ENCODE measurements at regions not wholly inside any gene's neighbourhood (a gene's known extent, or its start where the extent isn't known, plus 50 kb on each side); places are given as distances from the start of the nearest gene placed in this dataset.

DNA sequence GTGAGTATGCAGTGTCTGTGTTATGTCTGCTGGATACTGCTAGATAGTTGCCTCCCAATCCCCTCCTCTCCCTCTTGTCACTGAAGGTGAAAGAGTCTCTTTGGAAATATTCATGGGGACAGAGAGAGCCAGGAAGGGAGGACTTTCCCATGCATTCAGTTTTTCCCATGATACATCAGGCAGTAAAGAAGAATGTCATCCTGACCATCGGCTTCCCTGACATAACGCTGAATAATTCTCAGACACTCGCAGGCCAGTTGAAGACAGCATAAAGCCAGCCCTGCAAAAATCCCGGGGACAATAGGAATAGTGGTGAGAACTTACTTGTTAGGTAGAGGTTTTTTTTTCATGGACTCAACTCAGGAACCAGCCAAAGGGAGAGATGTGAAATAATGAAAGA lies 58.1 kb downstream of the KLF4 start:
- H3K27ac ChIP-seq (ENCODE audit: low read length), result no peak overlapping the region
- no peaks in the 10 kb centered on the region for H3K27me3 ChIP-seq (ENCODE audit: low read depth, low read length)
- no peak overlapping the region for H3K4me3 ChIP-seq (ENCODE audit: low read depth in 1 of 2, low read length in 2 of 2)
- H3K9me3 ChIP-seq (ENCODE audit: control insufficient read depth in 1 of 2, low read length in 2 of 2), result no peaks in the 10 kb centered on the region
- no peaks in the 10 kb centered on the region for H3K4me1 ChIP-seq (ENCODE audit: control insufficient read depth in 1 of 2, insufficient read depth in 2 of 2, low read length in 2 of 2)
- no peaks in the 10 kb centered on the region for H3K36me3 ChIP-seq (ENCODE audit: control insufficient read depth in 1 of 2, insufficient read depth in 2 of 2, low read length in 2 of 2)

DNA sequence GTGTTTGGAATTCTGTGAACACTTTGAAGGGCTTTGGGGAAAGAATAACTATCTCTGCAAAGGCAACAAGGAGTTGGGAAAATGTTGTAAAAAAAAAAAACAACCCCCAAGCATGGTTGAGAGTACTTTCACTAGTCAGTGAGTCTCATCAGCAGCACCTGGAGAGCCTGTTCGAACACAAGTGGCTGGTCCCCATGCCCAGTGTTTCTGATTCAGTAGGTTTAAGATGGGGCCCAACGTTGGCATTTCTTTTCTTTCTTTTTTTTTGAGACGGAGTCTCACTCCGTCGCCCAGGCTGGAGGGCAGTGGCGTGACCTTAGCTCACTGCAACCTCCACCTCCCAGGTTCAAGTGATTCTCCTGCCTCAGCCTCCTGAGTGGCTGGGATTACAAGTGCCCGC lies 59.5 kb downstream of the KLF4 start:
- H3K27ac ChIP-seq (ENCODE audit: low read length), result no peak overlapping the region
- H3K27me3 ChIP-seq (ENCODE audit: low read depth, low read length), result no peaks in the 10 kb centered on the region
- H3K4me1 ChIP-seq (ENCODE audit: control insufficient read depth in 1 of 2, insufficient read depth in 2 of 2, low read length in 2 of 2), result peaks cover 0 to 6% of the 10 kb centered on the region in 2 donors
- H3K36me3 ChIP-seq (ENCODE audit: control insufficient read depth in 1 of 2, insufficient read depth in 2 of 2, low read length in 2 of 2), result no peaks in the 10 kb centered on the region
- H3K4me3 ChIP-seq (ENCODE audit: low read depth in 1 of 2, low read length in 2 of 2), result no peak overlapping the region
- H3K9me3 ChIP-seq (ENCODE audit: control insufficient read depth in 1 of 2, low read length in 2 of 2), result no peaks in the 10 kb centered on the region

DNA sequence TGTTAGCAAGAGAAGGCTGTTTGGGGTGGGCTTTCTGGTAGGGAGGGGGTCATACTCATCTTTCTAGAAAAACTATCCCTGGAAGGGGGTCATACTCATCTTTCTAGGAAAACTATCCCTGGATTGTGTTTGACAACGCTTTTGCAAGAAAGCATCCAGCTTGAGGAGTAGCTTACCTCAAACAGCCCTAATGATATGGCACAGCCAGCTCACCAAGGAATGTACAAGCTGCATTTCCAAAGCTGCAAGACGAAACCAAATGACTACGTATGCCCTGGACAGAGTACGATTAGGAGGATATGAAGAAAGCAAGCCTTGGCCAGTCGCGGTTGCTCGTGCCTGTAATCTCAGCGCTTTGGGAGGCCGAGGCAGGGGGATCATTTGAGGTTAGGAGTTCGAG lies 63.4 kb downstream of the KLF4 start:
- Histone ChIP-seq H3K9me3 (ENCODE audit: control insufficient read depth in 1 of 2, low read length in 2 of 2) (no peaks in the 10 kb centered on the region), H3K36me3 (ENCODE audit: control insufficient read depth in 1 of 2, insufficient read depth in 2 of 2, low read length in 2 of 2) (no peaks in the 10 kb centered on the region), H3K27me3 (ENCODE audit: low read depth, low read length) (no peaks in the 10 kb centered on the region), H3K4me3 (ENCODE audit: low read depth in 1 of 2, low read length in 2 of 2) (no peak overlapping the region), H3K4me1 (ENCODE audit: control insufficient read depth in 1 of 2, insufficient read depth in 2 of 2, low read length in 2 of 2) (peaks cover 0 to 18% of the 10 kb centered on the region in 2 donors), H3K27ac (ENCODE audit: low read length) (no peak overlapping the region)

- no peak overlapping the region for H3K27ac ChIP-seq (ENCODE audit: low read length)
- peak overlapping the region in 1 of 2 donors; percentile 47 for H3K4me3 ChIP-seq (ENCODE audit: low read depth in 1 of 2, low read length in 2 of 2)
- H3K4me1 ChIP-seq (ENCODE audit: control insufficient read depth in 1 of 2, insufficient read depth in 2 of 2, low read length in 2 of 2), result peaks cover 0 to 18% of the 10 kb centered on the region in 2 donors
- no peaks in the 10 kb centered on the region for H3K27me3 ChIP-seq (ENCODE audit: low read depth, low read length)
- no peaks in the 10 kb centered on the region for H3K9me3 ChIP-seq (ENCODE audit: control insufficient read depth in 1 of 2, low read length in 2 of 2)
- H3K36me3 ChIP-seq (ENCODE audit: control insufficient read depth in 1 of 2, insufficient read depth in 2 of 2, low read length in 2 of 2), result no peaks in the 10 kb centered on the region
Observed at GRCh38 chr9:107425101-107426025, 64.2 kb downstream of the KLF4 start.

- no peak overlapping the region for H3K27ac ChIP-seq (ENCODE audit: low read length)
- no peak overlapping the region for H3K4me3 ChIP-seq (ENCODE audit: low read depth in 1 of 2, low read length in 2 of 2)
- peaks cover 0 to 18% of the 10 kb centered on the region in 2 donors for H3K4me1 ChIP-seq (ENCODE audit: control insufficient read depth in 1 of 2, insufficient read depth in 2 of 2, low read length in 2 of 2)
Observed at GRCh38 chr9:107423540-107423939, 66.0 kb downstream of the KLF4 start.

GRCh38 chr9:107422189-107423185 lies 67.1 kb downstream of the KLF4 start:
- H3K36me3 ChIP-seq (ENCODE audit: control insufficient read depth in 1 of 2, insufficient read depth in 2 of 2, low read length in 2 of 2), result no peaks in the 10 kb centered on the region
- H3K27ac ChIP-seq (ENCODE audit: low read length), result no peak overlapping the region
- peaks cover 0 to 18% of the 10 kb centered on the region in 2 donors for H3K4me1 ChIP-seq (ENCODE audit: control insufficient read depth in 1 of 2, insufficient read depth in 2 of 2, low read length in 2 of 2)
- H3K9me3 ChIP-seq (ENCODE audit: control insufficient read depth in 1 of 2, low read length in 2 of 2), result no peaks in the 10 kb centered on the region
- H3K4me3 ChIP-seq (ENCODE audit: low read depth in 1 of 2, low read length in 2 of 2), result no peak overlapping the region
- H3K27me3 ChIP-seq (ENCODE audit: low read depth, low read length), result no peaks in the 10 kb centered on the region

More at GRCh38 chr9:107423540-107423939, 66.0 kb downstream of the KLF4 start:
- no peaks in the 10 kb centered on the region for H3K9me3 ChIP-seq (ENCODE audit: control insufficient read depth in 1 of 2, low read length in 2 of 2)
- no peaks in the 10 kb centered on the region for H3K36me3 ChIP-seq (ENCODE audit: control insufficient read depth in 1 of 2, insufficient read depth in 2 of 2, low read length in 2 of 2)
- H3K27me3 ChIP-seq (ENCODE audit: low read depth, low read length), result no peaks in the 10 kb centered on the region

DNA sequence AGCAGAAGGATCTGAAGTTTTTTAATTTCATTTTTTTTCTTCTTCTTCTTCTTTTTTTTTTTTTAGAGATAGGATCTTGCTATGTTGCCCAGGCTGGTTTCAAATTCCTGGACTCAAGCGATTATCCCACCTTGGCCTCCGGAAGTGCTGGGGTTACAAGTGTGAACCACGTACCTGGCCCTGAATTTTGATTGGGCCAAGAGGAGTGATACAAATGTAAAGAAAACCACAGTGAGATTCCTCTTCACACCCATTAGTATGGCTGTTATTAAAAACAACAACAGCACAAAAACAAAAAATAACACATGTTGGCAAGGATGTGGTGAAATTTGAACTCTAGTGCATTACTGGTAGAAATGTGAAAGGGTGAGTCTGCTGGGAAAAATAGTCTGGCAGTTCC lies 79.1 kb downstream of the KLF4 start:
- Histone ChIP-seq H3K36me3 (ENCODE audit: control insufficient read depth in 1 of 2, insufficient read depth in 2 of 2, low read length in 2 of 2) (no peaks in the 10 kb centered on the region), H3K9me3 (ENCODE audit: control insufficient read depth in 1 of 2, low read length in 2 of 2) (no peaks in the 10 kb centered on the region), H3K4me3 (ENCODE audit: low read depth in 1 of 2, low read length in 2 of 2) (no peak overlapping the region), H3K27ac (ENCODE audit: low read length) (no peak overlapping the region), H3K27me3 (ENCODE audit: low read depth, low read length) (no peaks in the 10 kb centered on the region), H3K4me1 (ENCODE audit: control insufficient read depth in 1 of 2, insufficient read depth in 2 of 2, low read length in 2 of 2) (no peaks in the 10 kb centered on the region)

DNA sequence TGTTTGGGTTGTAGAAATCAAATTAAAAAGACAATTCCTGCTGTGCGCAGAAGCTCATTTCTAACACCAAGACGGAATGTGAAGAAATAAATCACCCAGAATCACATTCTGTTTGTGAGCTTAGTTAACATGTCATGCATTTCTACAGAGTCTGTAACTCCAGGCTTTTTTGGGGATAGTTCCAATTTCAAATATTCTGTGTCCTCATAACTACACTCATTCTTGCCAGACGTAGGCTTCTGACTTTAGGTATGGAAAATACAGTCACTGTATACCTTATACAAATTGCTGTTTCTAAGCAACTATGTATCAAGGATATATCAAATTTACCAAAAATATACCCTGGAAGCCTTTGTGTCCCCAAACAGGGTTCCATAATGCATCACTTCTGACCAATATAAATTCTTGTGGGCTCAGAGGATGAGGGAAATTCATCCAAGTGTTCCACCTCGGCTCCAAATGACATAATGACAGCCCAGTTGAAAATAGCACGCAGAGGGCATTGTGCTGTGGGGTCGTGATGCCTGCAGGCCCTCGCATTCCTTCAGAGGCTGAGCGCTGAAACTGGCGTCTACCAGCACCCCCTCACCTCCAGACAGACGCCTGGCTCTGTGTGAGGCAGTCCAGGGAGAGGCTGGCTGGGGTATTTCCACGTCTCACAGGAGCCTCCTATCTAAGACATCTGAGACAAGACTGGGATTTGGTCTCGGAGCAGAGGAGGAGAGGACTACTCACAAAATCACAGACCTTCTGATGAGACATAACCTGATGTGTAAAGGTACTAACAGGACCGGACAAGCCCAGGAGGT lies 79.8 kb downstream of the KLF4 start:
- Histone ChIP-seq H3K9me3 (ENCODE audit: control insufficient read depth in 1 of 2, low read length in 2 of 2) (no peaks in the 10 kb centered on the region), H3K27ac (ENCODE audit: low read length) (no peak overlapping the region), H3K4me1 (ENCODE audit: control insufficient read depth in 1 of 2, insufficient read depth in 2 of 2, low read length in 2 of 2) (no peaks in the 10 kb centered on the region), H3K27me3 (ENCODE audit: low read depth, low read length) (no peaks in the 10 kb centered on the region), H3K4me3 (ENCODE audit: low read depth in 1 of 2, low read length in 2 of 2) (no peak overlapping the region), H3K36me3 (ENCODE audit: control insufficient read depth in 1 of 2, insufficient read depth in 2 of 2, low read length in 2 of 2) (no peaks in the 10 kb centered on the region)

- no peaks in the 10 kb centered on the region for H3K4me1 ChIP-seq (ENCODE audit: control insufficient read depth in 1 of 2, insufficient read depth in 2 of 2, low read length in 2 of 2)
Observed at GRCh38 chr9:107407675-107408074, 81.9 kb downstream of the KLF4 start.

GRCh38 chr9:107405511-107405910 lies 84.1 kb downstream of the KLF4 start:
- Histone ChIP-seq H3K9me3 (ENCODE audit: control insufficient read depth in 1 of 2, low read length in 2 of 2) (no peaks in the 10 kb centered on the region), H3K4me3 (ENCODE audit: low read depth in 1 of 2, low read length in 2 of 2) (no peak overlapping the region), H3K27ac (ENCODE audit: low read length) (no peak overlapping the region), H3K27me3 (ENCODE audit: low read depth, low read length) (no peaks in the 10 kb centered on the region), H3K36me3 (ENCODE audit: control insufficient read depth in 1 of 2, insufficient read depth in 2 of 2, low read length in 2 of 2) (no peaks in the 10 kb centered on the region), H3K4me1 (ENCODE audit: control insufficient read depth in 1 of 2, insufficient read depth in 2 of 2, low read length in 2 of 2) (no peaks in the 10 kb centered on the region)

More at GRCh38 chr9:107407675-107408074, 81.9 kb downstream of the KLF4 start:
- H3K36me3 ChIP-seq (ENCODE audit: control insufficient read depth in 1 of 2, insufficient read depth in 2 of 2, low read length in 2 of 2), result no peaks in the 10 kb centered on the region
- H3K27me3 ChIP-seq (ENCODE audit: low read depth, low read length), result no peaks in the 10 kb centered on the region
- no peak overlapping the region for H3K4me3 ChIP-seq (ENCODE audit: low read depth in 1 of 2, low read length in 2 of 2)
- H3K9me3 ChIP-seq (ENCODE audit: control insufficient read depth in 1 of 2, low read length in 2 of 2), result no peaks in the 10 kb centered on the region
- H3K27ac ChIP-seq (ENCODE audit: low read length), result no peak overlapping the region
